HepG2 (cell line): ENCODE measurements at regions not wholly inside any gene's neighbourhood (a gene's known extent, or its start where the extent isn't known, plus 50 kb on each side); places are given as distances from the start of the nearest gene placed in this dataset.
A peak's percentile ranks its signal among the peaks of the same experiment; 100 is the strongest.

Experiments
- CCAR2 ChIP-seq: fragments of 200-400 bp; formaldehyde crosslinking; optimal IDR thresholded peaks from 2 replicates; pipeline ENCODE3; 2018; ENCODE audit warnings: low read depth, mild to moderate bottlenecking, low read length, moderate library complexity
- DDIT3 ChIP-seq: sonication (generic); formaldehyde crosslinking; IDR thresholded peaks from 2 replicates; pipeline ENCODE4 v1.4.0; 2020; ENCODE audit warnings: mild to moderate bottlenecking, missing genetic modification reagents
- E2F1 ChIP-seq: sonication (generic); formaldehyde crosslinking; IDR thresholded peaks from 2 replicates; pipeline ENCODE4 v1.5.0; 2020; ENCODE audit warnings: missing genetic modification reagents
- HDAC2 ChIP-seq: sonication (generic); formaldehyde crosslinking; IDR thresholded peaks from 2 replicates; pipeline ENCODE4 v1.4.0; 2020; ENCODE audit warnings: missing genetic modification reagents
- KDM2A ChIP-seq: sonication (generic); formaldehyde crosslinking; IDR thresholded peaks from 2 replicates; pipeline ENCODE4 v1.4.0; 2020; ENCODE audit warnings: low read depth, missing genetic modification reagents, borderline replicate concordance
- MAFK ChIP-seq, 2 experiments: IDR thresholded peaks in 1 of 2; conservative IDR thresholded peaks in 1 of 2; 2 replicates each; pipeline ENCODE4 v1.6.1; 2011; ENCODE audit warnings: improper control_type of control experiment in 2 of 2, low read length in 2 of 2
- MTERF4 ChIP-seq: sonication (generic); formaldehyde crosslinking; IDR thresholded peaks from 2 replicates; pipeline ENCODE4 v1.8.0; 2023; ENCODE audit warnings: mild to moderate bottlenecking, missing genetic modification reagents
- SNRNP70 ChIP-seq: fragments of 200-400 bp; formaldehyde crosslinking; IDR thresholded peaks from 2 replicates; pipeline ENCODE4 v1.6.1; 2017; ENCODE audit warnings: mild to moderate bottlenecking, low read depth, low read length, moderate library complexity
- ZBTB3 ChIP-seq: sonication (generic); formaldehyde crosslinking; IDR thresholded peaks from 2 replicates; pipeline ENCODE4 v1.4.0; 2020; ENCODE audit warnings: low read depth, mild to moderate bottlenecking, moderate library complexity, missing genetic modification reagents, borderline replicate concordance
- ZBTB43 ChIP-seq: sonication (generic); formaldehyde crosslinking; conservative IDR thresholded peaks from 2 replicates; pipeline ENCODE4 v1.4.0; 2020; ENCODE audit warnings: missing genetic modification reagents
- ZNF501 ChIP-seq: sonication (generic); formaldehyde crosslinking; IDR thresholded peaks from 2 replicates; pipeline ENCODE4 v1.5.1; 2020; ENCODE audit warnings: mild to moderate bottlenecking, moderate library complexity, missing genetic modification reagents
- ZNF513 ChIP-seq: sonication (generic); formaldehyde crosslinking; conservative IDR thresholded peaks from 2 replicates; pipeline ENCODE4 v1.5.0; 2020; ENCODE audit warnings: missing genetic modification reagents
- ZNF782 ChIP-seq: sonication (generic); formaldehyde crosslinking; IDR thresholded peaks from 2 replicates; pipeline ENCODE4 v1.4.0; 2020; ENCODE audit warnings: missing genetic modification reagents, mild to moderate bottlenecking, borderline replicate concordance
- ZNF800 ChIP-seq: sonication (generic); formaldehyde crosslinking; IDR thresholded peaks from 2 replicates; pipeline ENCODE4 v1.4.0; 2020; ENCODE audit warnings: missing genetic modification reagents
- ZXDC ChIP-seq: sonication (generic); formaldehyde crosslinking; IDR thresholded peaks from 2 replicates; pipeline ENCODE4 v1.5.0; 2020; ENCODE audit warnings: mild to moderate bottlenecking, missing genetic modification reagents

GRCh38 chr13:50244713-50245574 lies 229.7 kb downstream of the KCNRG start (continued):
- TF ChIP-seq ZNF513 (CRISPR knock-in tag) (no peak), ZXDC (no peak), DDIT3 (CRISPR knock-in tag) (0 out of 2 replicates have a peak, but pooled peaks have one; percentile 33), KDM2A (CRISPR knock-in tag) (peak; percentile 61; the same call in 1 of the 2 replicates), E2F1 (no peak), CCAR2 (no peak), SNRNP70 (no peak), MAFK (conservative IDR thresholded peaks at IDR 0.05 in 1 of 2, IDR thresholded peaks at IDR 0.05 in 1 of 2; ENCODE audit: low read length in 2 of 2) (no peak), ZNF501 (CRISPR knock-in tag) (peak; percentile 61; the same call in 1 of the 2 replicates), ZNF782 (CRISPR knock-in tag) (no peak), HDAC2 (CRISPR knock-in tag) (peak; percentile 99), ZNF800 (0 out of 2 replicates have a peak, but pooled peaks have one; percentile 55), ZBTB3 (CRISPR knock-in tag) (no peak), MTERF4 (no peak), ZBTB43 (CRISPR knock-in tag) (peak; percentile 97)
